Adrenal gland (tissue), 9 donors: ENCODE measurements at regions not wholly inside any gene's neighbourhood (a gene's known extent, or its start where the extent isn't known, plus 50 kb on each side); places are given as distances from the start of the nearest gene placed in this dataset.
"Not testable (repeated sequence)": the region's sequence is repeated elsewhere in the genome, so short reads cannot be mapped to it uniquely, and the experiment has no call there.

Experiments used
- DNase-seq, 7 donors: peaks; one replicate each; pipeline ENCODE4 v3.0.0-alpha.2; 2019 to 2020
- H3K27ac ChIP-seq, 5 donors: fragments of 200-600 bp; sonication (generic) in 4 of 5; 1 replicate in 3 of 5; 2 replicates in 2 of 5; pipeline versions ENCODE4 v1.5.1 to v1.8.0; 2016 to 2020; ENCODE audit warnings: mild to moderate bottlenecking in 1 of 5
- H3K27me3 ChIP-seq: fragments of 200-600 bp; 2 replicates; pipeline ENCODE4 v1.8.0; 2021
- H3K36me3 ChIP-seq, 2 donors: fragments of 200-600 bp; replicated peaks in 1 of 2; 1 replicate in 1 of 2; 2 replicates in 1 of 2; pipeline versions ENCODE4 v1.5.1 to v1.8.0; 2018 to 2022
- H3K4me1 ChIP-seq, 2 donors: fragments of 200-600 bp; replicated peaks in 1 of 2; 1 replicate in 1 of 2; 2 replicates in 1 of 2; pipeline versions ENCODE4 v1.5.1 to v1.8.0; 2018 to 2021
- H3K4me3 ChIP-seq, 4 donors: fragments of 200-600 bp; sonication (generic) in 3 of 4; one replicate each; pipeline ENCODE4 v1.5.1; 2016 to 2018
- H3K9me3 ChIP-seq, 3 donors: fragments of 200-600 bp; sonication (generic) in 1 of 3; replicated peaks in 1 of 3; 1 replicate in 2 of 3; 2 replicates in 1 of 3; pipeline versions ENCODE4 v1.5.1 to v1.8.0; 2016 to 2021
- CTCF ChIP-seq, 6 experiments: fragments of 450-650 bp in 4 of 6; fragments of 200-600 bp in 2 of 6; sonication (generic) in 1 of 6; IDR thresholded peaks; 1 replicate in 5 of 6; 2 replicates in 1 of 6; pipeline versions ENCODE4 v1.5.1 to v1.8.0; 2016 to 2021; ENCODE audit warnings: antibody characterized with exemption in 6 of 6, mild to moderate bottlenecking in 2 of 6, moderate library complexity in 1 of 6
- POLR2A ChIP-seq, 2 donors: fragments of 450-650 bp; IDR thresholded peaks; one replicate each; pipeline ENCODE4 v1.6.1; 2017; ENCODE audit warnings: antibody characterized with exemption in 2 of 2, mild to moderate bottlenecking in 2 of 2, moderate library complexity in 1 of 2
- WGBS, 4 donors: extraction: QIAGEN DNeasy Blood & Tissue Kit in 2 of 4; methylation state at CpG; one replicate each; pipeline versions ENCODE4 v1.1.5 to v1.1.7; 2013 to 2017; 5-methylcytosine and 5-hydroxymethylcytosine counted together
- intact Hi-C, 2 donors: fragments of 100-400 bp; cut with DNase I; formaldehyde crosslinking; loops; one replicate each; pipeline versions ENCODE4 v1.14.1 to v1.15.0; 2022 to 2023
- donor health status: healthy with polysubstance abuse.
- donor health status: Bipolar disorder and iron deficiency.
- donor health status: DM: yes; HTN: yes; CAD: no.
- donor health status: DM: no; HTN: no; CAD: no.
- donor health status: DM: no; HTN: no; CAD: no.

GRCh38 chrX:3545901-3546300 lies 167.5 kb downstream of the PRKX start:
- intact Hi-C loops: no loop called here
- WGBS, 4 donors: 76 to 92% (median 81%) methylated on average over 2 to 5 of the region's 5 CpGs

GRCh38 chrX:3541336-3541735 lies 172.1 kb downstream of the PRKX start:
- no peak overlapping the region for H3K4me3 ChIP-seq
- H3K4me1 ChIP-seq: no peaks in the 10 kb centered on the region
- 85 to 89% (median 87%) methylated on average over 2 of the region's 2 CpGs for WGBS, 4 donors

More at GRCh38 chrX:3545901-3546300, 167.5 kb downstream of the PRKX start:
- H3K4me1 ChIP-seq: peaks cover 0 to 3% of the 10 kb centered on the region in 2 donors
- H3K9me3 ChIP-seq: no peaks in the 10 kb centered on the region
- no peak overlapping the region for H3K4me3 ChIP-seq
- no peaks in the 10 kb centered on the region for H3K36me3 ChIP-seq
- TF ChIP-seq CTCF (IDR thresholded peaks at IDR 0.05) (no peak), POLR2A (IDR thresholded peaks at IDR 0.05) (no peak)
- no peak overlapping the region for H3K27ac ChIP-seq
- no peak for DNase-seq
- no peaks in the 10 kb centered on the region for H3K27me3 ChIP-seq

GRCh38 chrX:3540105-3540504 lies 173.3 kb downstream of the PRKX start:
- H3K4me1 ChIP-seq: no peaks in the 10 kb centered on the region
- H3K36me3 ChIP-seq: no peaks in the 10 kb centered on the region
- TF ChIP-seq POLR2A (IDR thresholded peaks at IDR 0.05): no peak
- TF ChIP-seq CTCF (IDR thresholded peaks at IDR 0.05): no peak
- DNase-seq: no peak
- no peak overlapping the region for H3K4me3 ChIP-seq
- no peaks in the 10 kb centered on the region for H3K9me3 ChIP-seq
- H3K27ac ChIP-seq: no peak overlapping the region
- intact Hi-C loops: no loop called here
- H3K27me3 ChIP-seq: no peaks in the 10 kb centered on the region
- 77 to 85% (median 81%) methylated on average over 7 of the region's 7 CpGs for WGBS, 4 donors

More at GRCh38 chrX:3541336-3541735, 172.1 kb downstream of the PRKX start:
- Histone ChIP-seq H3K27ac (no peak overlapping the region), H3K36me3 (no peaks in the 10 kb centered on the region), H3K9me3 (no peaks in the 10 kb centered on the region), H3K27me3 (no peaks in the 10 kb centered on the region)
- no peak for DNase-seq
- intact Hi-C loops: no loop called here
- TF ChIP-seq CTCF (IDR thresholded peaks at IDR 0.05) (no peak), POLR2A (IDR thresholded peaks at IDR 0.05) (no peak)

GRCh38 chrX:3532581-3533085 lies 180.8 kb downstream of the PRKX start:
- no peak for DNase-seq
- Histone ChIP-seq H3K27ac (no peak overlapping the region), H3K36me3 (no peaks in the 10 kb centered on the region), H3K4me3 (no peak overlapping the region), H3K4me1 (no peaks in the 10 kb centered on the region), H3K9me3 (no peaks in the 10 kb centered on the region), H3K27me3 (no peaks in the 10 kb centered on the region)
- 77 to 94% (median 84%) methylated on average over 3 of the region's 3 CpGs for WGBS, 4 donors
- intact Hi-C loops: no loop called here
- TF ChIP-seq POLR2A (IDR thresholded peaks at IDR 0.05) (no peak), CTCF (IDR thresholded peaks at IDR 0.05) (no peak)

- DNase-seq, H3K4me3 ChIP-seq, H3K27ac ChIP-seq, H3K36me3 ChIP-seq, intact Hi-C loops, H3K9me3 ChIP-seq, H3K4me1 ChIP-seq, H3K27me3 ChIP-seq: not testable (repeated sequence)
- WGBS, 4 donors: 59 to 71% (median 69%) methylated on average over 3 of the region's 3 CpGs
These were observed 182.0 kb downstream of the PRKX start for GRCh38 chrX:3531435-3531834.
